KMS-11 (cell line): ENCODE measurements at regions not wholly inside any gene's neighbourhood (a gene's known extent, or its start where the extent isn't known, plus 50 kb on each side); places are given as distances from the start of the nearest gene placed in this dataset.

Experiments
- H2AFZ ChIP-seq: fragments of 200-600 bp; sonication (generic); 2 replicates; pipeline ENCODE4 v1.6.1; 2016; ENCODE audit warnings: antibody characterized with exemption, mixed run types, low read depth
- H3K27ac ChIP-seq: fragments of 200-600 bp; sonication (generic); 2 replicates; pipeline ENCODE4 v1.6.1; 2016; ENCODE audit warnings: mild to moderate bottlenecking, mixed run types
- H3K27me3 ChIP-seq: fragments of 200-600 bp; sonication (generic); 2 replicates; pipeline ENCODE4 v1.6.1; 2017; ENCODE audit warnings: mild to moderate bottlenecking, low read depth, mixed run types, moderate library complexity; ENCODE audit not compliant: insufficient read depth
- H3K36me3 ChIP-seq: fragments of 200-600 bp; sonication (generic); 2 replicates; pipeline ENCODE4 v1.6.1; 2017; ENCODE audit warnings: mild to moderate bottlenecking, mixed run types; ENCODE audit not compliant: insufficient read depth
- H3K4me1 ChIP-seq: fragments of 200-600 bp; sonication (generic); 2 replicates; pipeline ENCODE4 v1.6.1; 2016; ENCODE audit warnings: mild to moderate bottlenecking, low read depth, mixed run types; ENCODE audit not compliant: poor library complexity, severe bottlenecking
- H3K4me2 ChIP-seq: fragments of 200-600 bp; sonication (generic); 2 replicates; pipeline ENCODE4 v1.7.0; 2016; ENCODE audit warnings: mild to moderate bottlenecking, mixed run types
- H3K4me3 ChIP-seq: fragments of 200-600 bp; sonication (generic); IDR thresholded peaks from 2 replicates; pipeline ENCODE4 v1.6.1; 2017; ENCODE audit warnings: low read depth, low read length, mixed read lengths; ENCODE audit not compliant: insufficient read depth
- H3K79me2 ChIP-seq: fragments of 200-600 bp; sonication (generic); 2 replicates; pipeline ENCODE4 v1.6.1; 2016; ENCODE audit warnings: low read depth, mixed run types; ENCODE audit not compliant: insufficient read depth
- H3K9ac ChIP-seq: fragments of 200-600 bp; sonication (generic); 2 replicates; pipeline ENCODE4 v1.6.1; 2016; ENCODE audit warnings: mild to moderate bottlenecking, mixed run types
- H4K20me1 ChIP-seq: fragments of 200-600 bp; sonication (generic); 2 replicates; pipeline ENCODE4 v1.6.1; 2016; ENCODE audit warnings: mild to moderate bottlenecking, mixed run types; ENCODE audit not compliant: insufficient read depth
- CTCF ChIP-seq: fragments of 200-600 bp; sonication (generic); conservative IDR thresholded peaks from 2 replicates; pipeline ENCODE4 v1.6.1; 2017; ENCODE audit warnings: low read depth, mild to moderate bottlenecking, antibody characterized with exemption, low read length, moderate library complexity, mixed read lengths

GRCh38 chr13:87878706-87879105 lies 207.5 kb downstream of the SLITRK5 start:
- Histone ChIP-seq H2AFZ (no peak overlapping the region), H3K79me2 (no peaks in the 10 kb centered on the region), H3K4me3 (no peak overlapping the region), H3K4me1 (peaks cover 5% of the 10 kb centered on the region), H3K27me3 (no peaks in the 10 kb centered on the region), H4K20me1 (no peaks in the 10 kb centered on the region), H3K9ac (no peak overlapping the region), H3K4me2 (no peak overlapping the region), H3K36me3 (no peaks in the 10 kb centered on the region), H3K27ac (no peak overlapping the region)
- no peak for TF ChIP-seq CTCF

DNA sequence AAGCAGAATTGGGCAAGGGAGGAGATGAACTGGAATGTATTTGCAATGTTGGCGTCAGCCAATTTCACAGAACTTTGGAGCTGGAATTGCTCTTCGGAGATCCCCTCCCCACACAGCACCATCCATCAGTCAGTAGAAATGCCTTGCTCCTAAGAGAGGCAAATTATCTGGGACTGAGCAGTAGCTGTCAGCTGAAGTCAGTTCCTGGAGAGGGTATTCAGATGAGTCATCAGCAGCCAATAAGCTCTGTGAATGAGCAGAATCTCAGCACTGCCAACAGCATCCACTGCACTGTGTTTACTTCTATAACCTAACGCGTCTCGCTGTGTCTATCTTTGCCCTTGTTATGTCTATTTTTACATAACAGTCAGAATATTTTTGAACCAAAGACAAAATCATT lies 213.7 kb downstream of the SLITRK5 start:
- no peaks in the 10 kb centered on the region for H3K36me3 ChIP-seq
- no peak overlapping the region for H3K27ac ChIP-seq
- no peaks in the 10 kb centered on the region for H3K4me1 ChIP-seq
- H3K9ac ChIP-seq, result no peak overlapping the region
- no peak overlapping the region for H2AFZ ChIP-seq
- no peaks in the 10 kb centered on the region for H4K20me1 ChIP-seq
- H3K79me2 ChIP-seq, result no peaks in the 10 kb centered on the region
- no peak for TF ChIP-seq CTCF
- H3K4me2 ChIP-seq, result no peak overlapping the region
- no peaks in the 10 kb centered on the region for H3K27me3 ChIP-seq
- H3K4me3 ChIP-seq, result no peak overlapping the region

DNA sequence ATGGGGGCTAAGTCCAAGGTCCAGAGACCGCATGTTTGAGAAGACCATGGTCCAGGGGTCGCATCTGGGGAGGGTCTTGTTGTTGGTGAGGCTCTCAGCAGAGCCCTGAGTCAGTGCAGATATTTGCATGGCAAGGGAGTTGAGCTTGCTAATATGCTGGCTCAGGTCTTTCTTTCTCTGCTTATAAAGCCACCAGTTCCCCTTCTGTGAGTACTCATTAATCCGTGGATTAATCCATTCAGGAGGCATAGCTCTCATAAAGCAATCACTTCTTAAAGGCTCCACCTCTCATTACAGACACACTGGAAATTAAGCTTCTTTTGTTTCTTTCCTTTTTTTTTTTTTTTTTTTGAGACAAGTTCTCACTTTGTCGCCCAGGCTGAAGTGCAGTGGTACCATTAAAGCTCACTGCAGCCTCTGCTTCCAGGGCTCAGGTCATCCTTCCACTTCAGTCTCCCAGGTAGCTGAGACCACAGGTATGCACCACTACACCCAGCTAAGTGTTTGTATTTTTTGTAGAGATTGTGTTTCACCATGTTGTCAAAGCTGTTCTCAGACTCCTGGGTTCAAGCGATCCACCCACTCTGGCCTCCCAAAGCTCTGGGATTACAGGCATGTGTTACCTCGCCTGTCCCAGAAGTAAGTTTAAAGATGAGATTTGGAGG lies 216.4 kb downstream of the SLITRK5 start:
- Histone ChIP-seq H3K4me3 (no peak overlapping the region), H3K9ac (no peak overlapping the region), H3K27me3 (no peaks in the 10 kb centered on the region), H3K36me3 (no peaks in the 10 kb centered on the region), H3K4me2 (no peak overlapping the region), H3K4me1 (no peaks in the 10 kb centered on the region), H3K27ac (no peak overlapping the region), H4K20me1 (no peaks in the 10 kb centered on the region), H2AFZ (no peak overlapping the region), H3K79me2 (no peaks in the 10 kb centered on the region)
- TF ChIP-seq CTCF, result no peak

- Histone ChIP-seq H3K4me3 (no peak overlapping the region), H3K4me2 (no peak overlapping the region), H3K27me3 (no peaks in the 10 kb centered on the region), H3K79me2 (no peaks in the 10 kb centered on the region), H3K36me3 (no peaks in the 10 kb centered on the region), H2AFZ (no peak overlapping the region), H4K20me1 (no peaks in the 10 kb centered on the region), H3K9ac (no peak overlapping the region), H3K4me1 (no peaks in the 10 kb centered on the region), H3K27ac (no peak overlapping the region)
- no peak for TF ChIP-seq CTCF
Measured at GRCh38 chr13:87889254-87889653, 218.1 kb downstream of the SLITRK5 start.
